CD14-positive monocyte (primary cell): ENCODE measurements at regions not wholly inside any gene's neighbourhood (a gene's known extent, or its start where the extent isn't known, plus 50 kb on each side); places are given as distances from the start of the nearest gene placed in this dataset.
"Not testable (repeated sequence)": the region's sequence is repeated elsewhere in the genome, so short reads cannot be mapped to it uniquely, and the experiment has no call there.

ENCODE experiments used
- DNase-seq, 3 donors: peaks; one replicate each; pipeline ENCODE4 v3.0.0-alpha.2; 2011 to 2022
- H2AFZ ChIP-seq: 2 replicates; pipeline ENCODE4 v1.6.0; 2012; ENCODE audit warnings: mild to moderate bottlenecking, low read depth, low read length, inconsistent platforms; ENCODE audit not compliant: insufficient read depth, poor library complexity, severe bottlenecking
- H3K27ac ChIP-seq, 2 donors: 1 replicate in 1 of 2; 2 replicates in 1 of 2; pipeline ENCODE4 v1.5.1; 2012 to 2013; ENCODE audit warnings: low read length in 2 of 2, control low read depth in 1 of 2, inconsistent platforms in 1 of 2, low read depth in 1 of 2, mild to moderate bottlenecking in 1 of 2
- H3K27me3 ChIP-seq, 2 donors: one replicate each; pipeline versions ENCODE4 v1.6.0 to v1.6.1; 2011 to 2013; ENCODE audit warnings: low read length in 2 of 2; ENCODE audit not compliant: control insufficient read depth in 2 of 2, insufficient read depth in 2 of 2
- H3K36me3 ChIP-seq, 2 donors: replicated peaks in 1 of 2; 1 replicate in 1 of 2; 2 replicates in 1 of 2; pipeline versions ENCODE4 v1.5.1 to v1.6.1; 2012 to 2013; ENCODE audit warnings: low read length in 2 of 2, control low read depth in 1 of 2, inconsistent platforms in 1 of 2, mild to moderate bottlenecking in 1 of 2; ENCODE audit not compliant: insufficient read depth in 2 of 2, control insufficient read depth in 1 of 2
- H3K4me1 ChIP-seq, 2 donors: 1 replicate in 1 of 2; 2 replicates in 1 of 2; pipeline versions ENCODE4 v1.5.1 to v1.6.1; 2012 to 2013; ENCODE audit warnings: low read length in 2 of 2, control low read depth in 1 of 2, inconsistent platforms in 1 of 2, mild to moderate bottlenecking in 1 of 2, moderate library complexity in 1 of 2; ENCODE audit not compliant: insufficient read depth in 2 of 2, control insufficient read depth in 1 of 2
- H3K4me2 ChIP-seq: replicated peaks from 2 replicates; pipeline ENCODE3; 2012; ENCODE audit warnings: low read length, moderate library complexity, mild to moderate bottlenecking; ENCODE audit not compliant: poor library complexity, severe bottlenecking; ENCODE audit errors: extremely low read depth
- H3K4me3 ChIP-seq, 3 experiments: fragments of 200-600 bp in 1 of 3; sonication (generic) in 1 of 3; replicated peaks in 1 of 3; 1 replicate in 2 of 3; 2 replicates in 1 of 3; pipeline ENCODE4 v1.5.1; 2011 to 2013; ENCODE audit warnings: low read length in 3 of 3, mild to moderate bottlenecking in 3 of 3, control low read depth in 2 of 3, low read depth in 2 of 3, inconsistent platforms in 1 of 3, moderate library complexity in 1 of 3
- H3K79me2 ChIP-seq: 2 replicates; pipeline ENCODE4 v1.6.0; 2012; ENCODE audit warnings: mild to moderate bottlenecking, control low read depth, inconsistent platforms, low read length, moderate library complexity; ENCODE audit not compliant: insufficient read depth
- H3K9ac ChIP-seq: 2 replicates; pipeline ENCODE4 v1.6.0; 2017; ENCODE audit warnings: low read length, mild to moderate bottlenecking; ENCODE audit not compliant: insufficient read depth, poor library complexity, severe bottlenecking
- H3K9me3 ChIP-seq, 2 donors: replicated peaks in 1 of 2; 1 replicate in 1 of 2; 2 replicates in 1 of 2; pipeline versions ENCODE4 v1.5.1 to v1.6.1; 2012 to 2013; ENCODE audit warnings: low read length in 2 of 2, control low read depth in 1 of 2; ENCODE audit not compliant: control insufficient read depth in 1 of 2, insufficient read depth in 1 of 2
- H4K20me1 ChIP-seq: 2 replicates; pipeline ENCODE4 v1.6.0; 2012; ENCODE audit warnings: mild to moderate bottlenecking, low read length, control low read depth, moderate library complexity; ENCODE audit not compliant: insufficient read depth
- H3K27ac Mint-ChIP-seq, 7 donors: one replicate each; pipeline ENCODE4 v1.8.0; 2020; ENCODE audit warnings: mild to moderate bottlenecking in 7 of 7, mixed read lengths in 7 of 7, moderate library complexity in 6 of 7, inconsistent platforms in 2 of 7
- H3K27me3 Mint-ChIP-seq, 3 donors: one replicate each; pipeline ENCODE4 v1.8.0; 2021 to 2022; ENCODE audit warnings: low read depth in 3 of 3, mild to moderate bottlenecking in 3 of 3, mixed read lengths in 3 of 3, moderate library complexity in 3 of 3, inconsistent platforms in 1 of 3
- H3K36me3 Mint-ChIP-seq, 2 donors: one replicate each; pipeline ENCODE4 v1.8.0; 2020; ENCODE audit warnings: mixed read lengths in 2 of 2, inconsistent platforms in 1 of 2, mild to moderate bottlenecking in 1 of 2
- H3K4me1 Mint-ChIP-seq: one replicate; pipeline ENCODE4 v1.8.0; 2020; ENCODE audit warnings: mild to moderate bottlenecking, mixed read lengths
- H3K4me3 Mint-ChIP-seq, 2 donors: one replicate each; pipeline ENCODE4 v1.8.0; 2020; ENCODE audit warnings: mild to moderate bottlenecking in 2 of 2, mixed read lengths in 2 of 2, moderate library complexity in 1 of 2
- H3K9me3 Mint-ChIP-seq, 7 donors: one replicate each; pipeline ENCODE4 v1.8.0; 2020 to 2022; ENCODE audit warnings: mixed read lengths in 7 of 7, mild to moderate bottlenecking in 6 of 7, moderate library complexity in 6 of 7, inconsistent platforms in 2 of 7
- CTCF ChIP-seq: fragments of 200-600 bp; IDR thresholded peaks from one replicate; pipeline ENCODE4 v1.8.0; 2022; ENCODE audit warnings: antibody characterized with exemption, mild to moderate bottlenecking
- WGBS: methylation state at CpG from one replicate; pipeline ENCODE4 v1.1.5; 2013; ENCODE audit warnings: missing lambda C conversion rate; ENCODE audit not compliant: insufficient coverage; 5-methylcytosine and 5-hydroxymethylcytosine counted together
- intact Hi-C, 2 donors: fragments of 100-400 bp; cut with micrococcal nuclease; formaldehyde crosslinking; loops; one replicate each; pipeline versions ENCODE4 v1.15.0 to v1.15.1; 2023

GRCh38 chr15:24857763-24858162, 97.0 kb upstream of the SNRPN start:
- TF ChIP-seq CTCF = no peak
- WGBS = 72% methylated on average over 3 of the region's 5 CpGs
- H3K36me3 Mint-ChIP-seq = no peaks in the 10 kb centered on the region

GRCh38 chr15:24858183-24858582, 96.6 kb upstream of the SNRPN start:
- H3K27me3 ChIP-seq, H3K36me3 Mint-ChIP-seq, H3K79me2 ChIP-seq, H3K4me1 Mint-ChIP-seq, DNase-seq, H2AFZ ChIP-seq, intact Hi-C loops, H3K27ac Mint-ChIP-seq, H3K36me3 ChIP-seq, H3K27ac ChIP-seq, H3K4me1 ChIP-seq, H3K4me2 ChIP-seq, H3K4me3 ChIP-seq, H3K4me3 Mint-ChIP-seq, H4K20me1 ChIP-seq, H3K9ac ChIP-seq, H3K27me3 Mint-ChIP-seq: not testable (repeated sequence)
- peaks cover 16 to 38% of the 10 kb centered on the region in 2 donors for H3K9me3 ChIP-seq
- peaks cover 5 to 26% (median 20%) of the 10 kb centered on the region in 7 donors for H3K9me3 Mint-ChIP-seq
- no CpG with 5 or more reads among the region's 4 CpGs for WGBS

More at GRCh38 chr15:24857763-24858162, 97.0 kb upstream of the SNRPN start:
- intact Hi-C loops = no loop called here
- no peaks in the 10 kb centered on the region for H3K27me3 ChIP-seq
- H3K9ac ChIP-seq = no peak overlapping the region
- DNase-seq = no peak
- Mint-ChIP-seq H3K9me3 (peaks cover 6 to 28% (median 22%) of the 10 kb centered on the region in 7 donors), H3K27ac (no peak overlapping the region), H3K4me1 (no peaks in the 10 kb centered on the region), H3K27me3 (peaks cover 0 to 4% (median 0%) of the 10 kb centered on the region in 3 donors), H3K4me3 (no peak overlapping the region)
- no peak overlapping the region for H2AFZ ChIP-seq
- H3K36me3 ChIP-seq = no peaks in the 10 kb centered on the region
- H4K20me1 ChIP-seq = no peaks in the 10 kb centered on the region
- no peak overlapping the region for H3K4me2 ChIP-seq
- H3K4me3 ChIP-seq = no peak overlapping the region
- no peaks in the 10 kb centered on the region for H3K4me1 ChIP-seq
- no peaks in the 10 kb centered on the region for H3K79me2 ChIP-seq
- H3K27ac ChIP-seq = no peak overlapping the region
- H3K9me3 ChIP-seq = peaks cover 16 to 39% of the 10 kb centered on the region in 2 donors
